ENCODE measurements at regions not wholly inside any gene's neighbourhood (a gene's known extent, or its start where the extent isn't known, plus 50 kb on each side); places are given as distances from the start of the nearest gene placed in this dataset.
"Not testable (repeated sequence)": the region's sequence is repeated elsewhere in the genome, so short reads cannot be mapped to it uniquely, and the experiment has no call there.

- H3K4me3 ChIP-seq (ENCODE audit: low read depth, low read length): no peak overlapping the region
Observed at GRCh38 chr7:121745856-121746255, 127.1 kb upstream of the PTPRZ1 start.

GRCh38 chr7:121744877-121745276 is 128.1 kb upstream of the PTPRZ1 start:
- no peak overlapping the region for H3K4me3 ChIP-seq (ENCODE audit: low read depth, low read length)

DNA sequence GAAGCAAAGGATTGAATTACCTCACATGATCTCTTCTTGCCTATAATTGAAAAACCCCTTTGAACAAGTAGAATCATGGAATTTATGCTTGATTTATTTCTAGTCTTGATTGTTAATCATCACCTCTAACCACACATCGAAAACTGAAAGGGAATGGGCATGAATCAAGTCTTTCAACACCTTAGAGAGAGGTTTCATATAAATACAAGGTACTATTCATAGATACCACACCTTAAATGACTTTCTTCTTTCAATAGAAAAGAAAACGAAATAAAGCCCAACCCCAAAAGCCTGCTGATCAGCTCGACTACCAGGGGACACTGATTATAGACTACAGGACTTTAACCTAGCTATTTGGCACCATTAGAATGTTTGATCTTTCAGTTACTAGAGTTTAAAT is 128.6 kb upstream of the PTPRZ1 start:
- no peak overlapping the region for H3K4me3 ChIP-seq (ENCODE audit: low read depth, low read length)

DNA sequence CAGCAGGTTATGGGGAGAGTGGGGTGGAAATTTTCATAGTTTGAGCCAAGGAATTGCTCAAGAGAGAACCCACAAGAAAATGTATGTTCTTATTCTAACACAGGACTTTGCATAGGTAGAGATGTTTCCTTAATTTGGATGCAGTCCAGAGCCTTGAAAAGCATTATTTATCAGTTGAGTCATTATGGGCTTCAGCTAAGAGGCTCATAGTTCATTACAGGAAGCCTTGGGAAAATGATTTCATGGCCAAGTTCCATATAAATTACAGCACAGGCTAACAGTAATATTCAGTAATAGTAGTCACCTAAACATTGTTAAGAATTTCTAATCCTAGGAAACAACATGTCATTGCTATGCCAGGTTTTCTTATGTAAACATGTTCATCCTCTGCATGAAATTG is 131.1 kb upstream of the PTPRZ1 start:
- H3K4me3 ChIP-seq (ENCODE audit: low read depth, low read length): no peak overlapping the region

- H3K4me3 ChIP-seq (ENCODE audit: low read depth, low read length): no peak overlapping the region
Observed at GRCh38 chr7:121739465-121739864, 133.5 kb upstream of the PTPRZ1 start.

GRCh38 chr7:121730869-121731268 is 142.1 kb upstream of the PTPRZ1 start:
- no peak overlapping the region for H3K4me3 ChIP-seq (ENCODE audit: low read depth, low read length)

- H3K4me3 ChIP-seq (ENCODE audit: low read depth, low read length): no peak overlapping the region
Observed at GRCh38 chr7:121714559-121715303, 158.2 kb upstream of the PTPRZ1 start.

- not testable (repeated sequence) for H3K4me3 ChIP-seq (ENCODE audit: low read depth, low read length)
Observed at GRCh38 chr7:121712961-121713360, 160.0 kb upstream of the PTPRZ1 start.

- no peak overlapping the region for H3K4me3 ChIP-seq (ENCODE audit: low read depth, low read length)
Observed at GRCh38 chr7:121697731-121698316, 175.1 kb upstream of the PTPRZ1 start.

DNA sequence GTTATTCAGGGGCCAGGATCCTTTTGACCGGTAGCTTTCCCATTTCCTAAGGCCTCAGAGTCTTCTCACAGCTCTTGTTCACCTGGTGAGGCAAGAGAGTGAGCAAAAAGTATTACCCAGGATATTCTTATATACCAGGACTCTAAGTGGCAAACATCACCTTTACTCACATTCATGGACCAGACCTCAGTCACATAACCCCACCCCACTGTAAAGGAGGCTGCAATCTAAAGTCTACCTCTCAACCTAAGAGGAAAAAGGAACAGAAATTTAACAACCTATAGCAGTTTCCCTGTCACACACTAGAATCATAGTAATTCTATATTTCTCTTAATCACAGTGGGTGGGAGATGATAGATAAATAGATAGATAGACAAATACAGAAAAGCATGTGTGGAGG is 176.0 kb upstream of the PTPRZ1 start:
- no peak overlapping the region for H3K4me3 ChIP-seq (ENCODE audit: low read depth, low read length)

DNA sequence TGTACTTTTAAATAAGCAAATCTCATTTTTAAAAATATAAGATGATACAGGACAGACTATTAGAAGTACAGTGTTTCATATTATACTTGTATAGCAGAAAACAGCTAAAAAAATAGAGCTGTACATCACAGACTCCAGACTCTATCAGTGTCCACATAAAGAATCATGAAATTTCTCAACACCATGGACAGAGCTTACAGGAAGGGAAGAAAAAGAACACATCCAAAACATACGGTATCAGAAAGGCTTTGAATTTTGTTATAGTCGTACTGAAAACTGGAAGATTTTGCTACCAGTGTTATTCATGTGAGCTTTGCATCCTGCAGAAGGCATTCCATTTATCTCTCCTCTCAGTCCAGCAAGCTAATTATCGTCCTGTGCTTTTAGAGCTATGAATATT is 183.2 kb upstream of the PTPRZ1 start:
- no peak overlapping the region for H3K4me3 ChIP-seq (ENCODE audit: low read depth, low read length)

DNA sequence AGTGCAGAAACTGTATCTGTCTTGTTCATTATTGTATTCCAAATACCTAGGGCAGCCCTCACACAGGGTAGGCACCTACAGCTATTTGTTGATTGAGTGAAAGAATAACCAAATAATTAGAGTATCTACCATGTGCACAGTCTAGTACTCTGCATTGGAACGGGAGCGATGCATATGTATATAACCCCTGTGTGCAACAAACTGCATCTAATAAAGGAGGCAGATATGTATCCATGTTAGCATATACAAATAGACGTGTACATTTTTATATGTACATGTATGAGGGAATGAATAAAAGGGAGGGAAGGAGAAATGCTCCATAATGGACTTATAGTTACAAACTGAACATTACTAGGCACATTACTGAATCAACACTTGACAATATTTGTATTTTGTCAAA is 191.3 kb upstream of the PTPRZ1 start:
- H3K4me3 ChIP-seq (ENCODE audit: low read depth, low read length): no peak overlapping the region

- no peak overlapping the region for H3K4me3 ChIP-seq (ENCODE audit: low read depth, low read length)
Observed at GRCh38 chr7:121676168-121676567, 196.8 kb upstream of the PTPRZ1 start.

GRCh38 chr7:121674455-121674854 is 198.5 kb upstream of the PTPRZ1 start:
- H3K4me3 ChIP-seq (ENCODE audit: low read depth, low read length): not testable (repeated sequence)

DNA sequence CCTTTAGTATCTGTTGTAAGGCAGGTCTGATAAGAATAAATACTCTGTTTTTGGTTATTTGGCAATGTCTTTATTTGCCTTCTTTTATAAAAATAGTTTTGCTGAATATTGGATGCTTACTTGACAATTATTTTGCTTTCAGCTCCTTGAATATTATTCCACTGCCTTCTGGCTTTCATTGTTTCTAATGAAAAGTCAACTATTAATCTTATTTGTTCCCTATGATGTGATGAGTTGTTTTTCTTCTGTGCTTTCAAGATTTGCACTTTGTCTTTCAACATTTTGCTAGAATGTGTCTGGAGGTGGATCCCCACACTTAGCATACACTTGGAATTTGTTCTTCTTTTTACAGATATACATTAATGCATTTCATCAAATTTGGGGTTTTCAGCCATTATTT is 203.8 kb upstream of the PTPRZ1 start:
- H3K4me3 ChIP-seq (ENCODE audit: low read depth, low read length): no peak overlapping the region

GRCh38 chr7:121666306-121666705 is 206.7 kb upstream of the PTPRZ1 start:
- H3K4me3 ChIP-seq (ENCODE audit: low read depth, low read length): no peak overlapping the region

- no peak overlapping the region for H3K4me3 ChIP-seq (ENCODE audit: low read depth, low read length)
Observed at GRCh38 chr7:121643320-121643719, 229.6 kb upstream of the PTPRZ1 start.

GRCh38 chr7:121639705-121640104 is 233.3 kb upstream of the PTPRZ1 start:
- H3K4me3 ChIP-seq (ENCODE audit: low read depth, low read length): no peak overlapping the region

DNA sequence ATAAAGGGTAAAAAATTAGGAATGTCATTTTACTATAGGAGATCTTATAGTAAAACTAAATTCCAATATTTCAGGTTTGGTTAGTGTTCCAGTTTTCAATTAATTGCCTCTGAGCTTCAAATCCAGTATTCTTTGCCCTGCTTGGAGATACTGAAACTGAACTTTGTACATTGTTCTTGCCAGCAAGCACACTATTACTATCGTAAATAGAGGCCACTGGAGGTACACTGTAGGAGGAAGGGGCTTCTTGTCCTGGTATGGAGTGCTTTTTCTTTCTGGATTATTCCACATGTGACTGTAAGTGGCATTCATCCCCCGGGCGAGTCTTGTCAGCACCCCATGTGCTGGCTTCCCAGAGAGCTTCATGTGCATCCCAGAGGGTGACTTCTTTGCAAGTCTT is 234.7 kb upstream of the PTPRZ1 start:
- no peak overlapping the region for H3K4me3 ChIP-seq (ENCODE audit: low read depth, low read length)

GRCh38 chr7:121634356-121634755 is 238.2 kb upstream of the FAM3C start:
- H3K4me3 ChIP-seq (ENCODE audit: low read depth, low read length): no peak overlapping the region

DNA sequence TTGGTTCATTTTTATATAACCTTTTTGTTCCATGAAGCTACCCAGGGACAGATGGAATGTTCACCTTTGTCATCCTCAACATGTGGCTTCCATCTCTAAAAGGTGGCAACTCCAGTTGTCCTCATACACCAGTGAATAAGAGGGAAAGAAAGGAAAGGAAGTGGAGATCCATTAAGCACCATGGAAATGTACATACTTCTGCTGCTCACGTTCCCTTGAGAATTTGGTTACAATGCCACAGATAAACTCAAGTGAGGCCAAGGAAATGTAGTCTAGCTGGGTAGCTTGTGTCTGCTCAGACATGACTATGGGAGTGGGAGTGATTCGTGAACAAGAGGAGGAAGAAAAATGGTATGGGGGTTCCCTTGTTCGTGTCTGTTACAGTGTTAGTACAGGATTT is 237.1 kb upstream of the FAM3C start:
- H3K4me3 ChIP-seq (ENCODE audit: low read depth, low read length): no peak overlapping the region

- no peak overlapping the region for H3K4me3 ChIP-seq (ENCODE audit: low read depth, low read length)
Observed at GRCh38 chr7:121624958-121625357, 228.8 kb upstream of the FAM3C start.

All from iPS-11a (cell line).